NCI-H146 (cell line): ENCODE measurements at regions not wholly inside any gene's neighbourhood (a gene's known extent, or its start where the extent isn't known, plus 50 kb on each side); places are given as distances from the start of the nearest gene placed in this dataset.

ENCODE experiments used
- DNase-seq: peaks from one replicate; lab custom pipeline; 2025; lab: John Stamatoyannopoulos, UW

DNA sequence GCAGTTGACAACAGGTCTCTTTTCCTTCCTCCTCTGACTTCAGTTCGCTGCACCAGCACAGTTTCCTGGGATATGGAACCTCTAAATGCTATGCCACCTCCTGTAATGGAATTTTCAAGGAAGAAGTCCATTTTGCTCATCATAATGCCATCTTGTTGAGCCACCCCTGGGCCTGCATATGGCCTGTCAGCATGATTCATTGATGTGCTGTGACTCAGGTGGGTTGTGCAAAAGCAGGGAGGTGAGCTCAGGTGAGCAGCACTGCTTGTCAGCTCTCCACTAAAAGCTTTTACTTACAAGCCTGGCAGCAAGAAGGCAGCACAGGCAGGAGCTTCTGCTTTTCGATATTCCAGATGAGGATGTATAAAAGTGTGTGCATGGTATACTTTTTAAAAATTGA, 247.1 kb upstream of the LMCD1 start:
- DNase-seq, result no peak

DNA sequence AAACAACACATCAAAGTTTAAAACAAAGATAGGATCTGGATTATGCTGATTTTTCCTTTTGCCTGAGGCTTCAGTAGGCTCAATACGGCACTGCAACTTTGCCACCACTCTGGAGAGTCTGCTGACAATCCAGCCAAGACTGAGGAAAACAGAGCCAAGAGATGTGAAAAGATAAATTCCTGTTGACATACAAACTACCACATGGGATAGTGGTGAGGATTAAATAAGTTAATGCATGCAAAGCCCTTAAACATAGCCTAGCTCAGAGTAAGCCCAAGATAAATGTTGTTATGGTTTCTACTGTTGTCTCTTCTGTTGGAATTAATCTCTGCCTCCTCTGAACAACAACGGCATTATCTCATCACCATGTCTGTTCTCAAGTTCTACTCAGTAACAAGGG, 245.9 kb upstream of the LMCD1 start:
- no peak for DNase-seq

DNA sequence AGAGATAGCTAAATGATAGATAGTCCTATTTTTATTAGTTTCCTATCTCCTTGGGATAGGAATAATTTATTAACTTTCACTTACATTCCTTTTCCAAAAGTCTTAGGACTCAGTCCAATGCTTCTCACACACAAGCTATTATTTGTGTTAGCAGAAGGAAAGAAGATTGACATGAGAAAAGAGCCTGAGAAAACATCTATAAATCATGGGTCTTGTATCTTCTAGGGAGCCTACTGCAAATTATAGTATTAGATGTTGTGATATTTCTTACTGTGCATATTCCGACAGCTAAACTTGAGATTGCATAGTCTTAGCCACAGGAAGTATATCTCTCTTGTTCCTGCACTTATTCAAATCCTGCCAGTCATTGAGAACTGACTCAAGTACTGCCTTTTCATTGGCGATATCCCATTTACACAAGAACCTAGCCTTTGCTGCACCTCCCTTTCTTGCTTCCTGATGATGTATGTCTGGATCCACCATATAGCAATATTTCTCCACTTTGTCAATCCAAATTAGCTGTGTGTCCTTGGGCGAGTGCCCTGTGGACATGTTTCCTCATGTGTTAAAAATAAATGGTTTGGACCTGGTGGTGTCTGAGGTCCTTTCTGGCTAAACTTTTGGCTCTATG, 245.1 kb upstream of the LMCD1 start:
- DNase-seq, result no peak

DNA sequence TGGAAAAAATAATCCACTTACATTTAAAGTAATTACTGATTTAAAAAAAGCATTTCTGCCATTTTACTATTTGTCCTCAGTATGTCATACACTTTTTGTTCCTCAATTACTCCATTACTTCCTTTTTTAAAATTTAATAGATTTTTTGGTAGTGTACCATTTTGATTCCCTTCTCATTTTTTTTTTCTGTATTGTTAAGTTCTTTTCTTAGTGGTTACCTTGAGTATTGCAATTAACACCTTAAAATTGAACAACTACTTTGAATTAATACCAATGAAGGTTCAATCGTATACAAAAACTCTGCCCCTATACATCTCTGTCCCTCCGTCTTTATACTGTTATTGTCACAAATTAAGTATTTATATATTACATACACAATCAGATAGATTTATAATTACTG, 240.6 kb upstream of the LMCD1 start:
- DNase-seq, result no peak

DNA sequence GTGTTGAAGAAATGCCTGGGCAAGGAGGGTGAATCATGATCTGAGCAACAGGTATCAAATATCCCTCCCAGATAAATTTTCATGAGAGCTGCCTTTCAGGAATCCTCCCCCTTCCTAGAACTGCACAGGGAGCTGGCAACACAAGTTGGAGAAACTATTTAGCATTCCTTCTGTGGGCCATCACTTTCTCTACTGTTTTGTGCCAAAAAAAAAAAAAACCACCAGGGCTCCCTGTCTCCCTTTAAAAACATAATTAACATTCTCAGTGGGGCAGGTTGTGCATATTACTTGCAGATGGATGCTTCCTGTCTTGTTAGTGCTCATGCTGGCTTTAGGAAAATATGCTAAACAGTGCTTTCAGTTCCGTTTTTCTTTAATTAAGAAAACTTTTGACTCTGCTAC, 234.9 kb upstream of the LMCD1 start:
- DNase-seq, result no peak

DNA sequence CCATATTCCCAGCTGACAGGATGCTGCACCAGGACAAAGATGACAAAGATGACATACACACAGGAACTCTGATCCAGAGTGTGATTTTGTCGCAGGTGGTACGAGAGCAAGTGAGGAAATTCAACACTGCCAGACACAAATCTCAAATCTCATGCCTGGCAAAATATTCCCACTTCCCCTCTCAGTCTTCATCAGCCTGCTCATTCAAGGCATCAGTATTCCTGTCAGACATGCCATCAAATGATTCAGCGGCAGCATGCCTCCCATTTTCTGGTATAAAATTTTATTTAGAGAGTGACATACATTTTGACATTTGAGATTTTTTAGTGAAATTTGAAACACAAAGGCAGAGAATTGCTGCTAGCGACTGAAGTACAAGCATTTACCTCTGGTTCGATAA, 228.1 kb upstream of the LMCD1 start:
- no peak for DNase-seq

DNA sequence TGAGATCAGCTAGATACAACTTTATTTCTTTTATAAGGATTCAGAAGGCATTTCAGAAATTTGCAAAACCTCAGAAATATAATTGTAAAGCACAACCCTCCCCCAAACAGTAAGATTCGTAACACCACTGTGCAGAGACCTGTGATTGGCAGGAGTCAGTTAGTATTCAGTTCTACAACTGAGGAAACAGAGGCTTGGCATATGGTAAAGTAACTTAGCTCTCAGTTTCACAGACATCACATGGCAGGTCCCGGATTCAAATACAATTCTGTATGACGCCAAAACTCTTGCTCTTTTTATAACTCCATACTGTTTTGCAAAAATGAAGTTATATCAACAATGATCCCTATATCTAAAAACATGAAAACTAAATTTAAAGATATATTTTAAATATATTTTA, 225.6 kb upstream of the LMCD1 start:
- DNase-seq, result no peak

DNA sequence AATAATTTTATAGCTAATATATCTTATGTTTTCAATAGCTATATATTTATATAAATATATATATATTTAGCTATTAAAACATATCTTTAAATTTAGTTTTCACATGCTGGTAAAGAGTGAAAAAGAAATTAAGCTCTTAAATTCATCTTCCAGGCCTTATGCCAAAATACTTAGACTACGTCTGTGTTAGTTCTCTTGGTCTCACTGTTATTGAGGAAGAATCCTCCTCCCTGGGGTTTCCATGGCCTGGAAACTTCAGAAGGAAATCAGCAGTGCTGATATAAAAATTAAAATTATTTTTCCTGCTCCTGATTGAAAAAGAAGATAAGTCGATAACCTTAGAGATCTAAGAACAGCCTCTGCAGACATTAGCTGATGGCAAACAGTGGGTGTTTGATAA, 225.1 kb upstream of the LMCD1 start:
- DNase-seq, result no peak

DNA sequence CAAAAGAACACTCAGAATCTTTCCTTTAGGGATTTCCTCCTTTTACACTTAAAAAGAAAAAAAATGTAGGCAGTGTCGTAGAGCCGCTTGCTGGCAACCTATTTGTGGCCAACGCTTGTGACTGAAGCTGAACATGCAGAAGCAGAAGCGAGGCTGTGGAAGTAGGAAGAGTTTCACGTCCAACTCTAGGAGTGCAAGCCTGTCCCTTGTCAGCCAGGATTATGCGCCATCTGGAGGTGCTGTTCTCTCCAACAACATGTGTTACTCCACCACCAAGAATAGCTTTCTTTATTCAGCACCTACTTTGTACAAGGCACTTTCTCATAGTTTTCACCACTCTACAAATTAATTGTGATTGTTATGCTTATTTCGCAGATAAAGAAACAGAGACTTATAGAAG, 223.2 kb upstream of the LMCD1 start:
- no peak for DNase-seq

DNA sequence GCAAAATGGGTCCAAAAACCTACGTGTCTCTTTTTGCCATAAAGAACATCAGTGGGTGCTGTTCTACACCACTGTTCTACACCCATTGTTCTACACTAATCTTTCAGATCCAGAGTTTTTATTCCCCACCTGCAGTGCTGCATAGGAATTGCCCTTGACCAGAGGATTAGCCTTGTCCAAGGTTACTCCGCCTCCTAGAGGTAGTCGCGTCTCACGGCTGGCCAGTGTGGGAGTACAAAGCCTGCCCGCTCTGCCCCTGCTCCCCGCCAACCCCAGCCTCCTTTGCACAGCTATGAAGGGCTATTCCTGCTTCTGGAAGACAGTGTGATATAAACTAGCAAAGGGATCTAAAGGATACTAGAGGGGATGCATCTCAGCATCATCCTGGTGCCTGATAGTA, 222.1 kb upstream of the LMCD1 start:
- no peak for DNase-seq

DNA sequence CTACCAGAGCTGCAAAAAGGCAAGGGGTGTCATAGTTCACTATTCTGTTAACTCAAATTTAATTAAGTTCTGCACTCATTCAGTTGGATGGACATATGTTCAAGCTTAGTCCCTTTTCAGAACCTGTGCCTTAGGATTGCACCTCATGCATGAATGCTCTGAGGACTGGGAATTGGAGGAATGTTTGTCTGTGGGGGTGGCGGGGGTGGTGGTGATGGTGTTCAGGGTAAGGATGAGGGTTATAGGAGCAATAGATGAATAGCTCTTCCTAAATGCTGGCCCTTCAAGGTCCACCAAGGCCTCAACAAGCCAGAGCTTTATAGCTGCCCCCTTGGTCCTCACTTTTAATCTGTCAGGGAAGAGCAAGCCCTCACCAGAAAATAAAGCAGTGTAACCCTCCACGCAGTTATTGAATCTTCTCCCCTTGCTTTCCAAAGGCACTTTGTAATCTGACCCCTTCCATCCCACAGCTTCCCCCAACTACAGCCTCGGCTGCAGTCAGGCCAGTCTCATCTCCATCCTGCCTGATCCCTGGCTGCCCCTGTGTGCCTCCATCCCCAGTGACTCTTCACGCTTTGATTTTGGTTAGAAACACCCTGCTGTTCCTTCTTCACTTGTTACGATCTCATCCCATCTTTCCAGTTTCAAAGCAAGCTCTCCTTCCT, 221.6 kb upstream of the LMCD1 start:
- DNase-seq, result no peak

DNA sequence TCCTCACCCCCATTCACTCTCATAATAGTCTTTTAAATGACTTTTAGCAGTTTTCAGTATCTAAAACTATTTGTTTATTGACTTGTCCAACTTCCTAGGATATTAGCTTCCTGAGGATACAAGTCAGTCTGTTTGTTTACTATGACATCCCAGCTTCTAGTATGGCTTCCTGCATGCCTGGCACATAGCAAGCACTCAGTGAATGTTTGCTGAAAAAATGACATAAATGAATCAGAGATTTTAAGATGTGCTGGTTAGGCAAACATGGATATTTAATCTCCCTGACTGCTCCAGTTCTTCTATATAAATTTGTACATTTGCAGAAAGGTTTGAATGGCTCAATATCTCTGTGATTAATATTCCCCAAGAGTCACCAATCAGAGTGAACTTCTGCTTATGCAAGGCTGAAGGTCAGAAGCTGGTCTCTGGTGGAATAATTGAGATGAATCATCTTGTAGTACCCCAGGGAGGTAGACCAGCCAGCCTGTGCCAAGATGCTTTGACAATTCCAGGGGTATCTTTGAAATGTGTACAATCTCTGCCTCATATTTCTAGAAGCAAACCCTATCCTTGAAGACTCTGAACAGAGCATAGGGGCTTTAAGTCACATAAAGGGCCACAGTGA, 219.0 kb upstream of the LMCD1 start:
- no peak for DNase-seq

DNA sequence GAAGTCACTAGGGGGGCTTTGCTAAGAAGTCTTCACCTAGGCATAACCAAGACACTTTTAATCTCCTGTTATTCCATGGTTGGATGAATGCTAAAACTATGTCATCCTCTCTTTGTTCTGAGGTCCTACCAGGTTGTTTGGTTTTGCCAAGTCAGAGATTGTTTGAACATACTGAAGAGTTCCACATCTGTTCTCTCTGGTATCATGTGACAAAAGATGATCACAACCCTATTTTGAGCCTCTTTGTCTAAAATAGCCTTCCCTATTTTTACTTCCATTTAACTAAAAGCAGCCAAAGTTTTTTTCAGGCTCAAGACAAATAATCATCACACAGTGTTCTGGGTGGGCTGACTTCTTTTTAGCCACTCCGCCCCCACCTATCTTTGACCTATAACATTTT, 218.4 kb upstream of the LMCD1 start:
- DNase-seq, result no peak

DNA sequence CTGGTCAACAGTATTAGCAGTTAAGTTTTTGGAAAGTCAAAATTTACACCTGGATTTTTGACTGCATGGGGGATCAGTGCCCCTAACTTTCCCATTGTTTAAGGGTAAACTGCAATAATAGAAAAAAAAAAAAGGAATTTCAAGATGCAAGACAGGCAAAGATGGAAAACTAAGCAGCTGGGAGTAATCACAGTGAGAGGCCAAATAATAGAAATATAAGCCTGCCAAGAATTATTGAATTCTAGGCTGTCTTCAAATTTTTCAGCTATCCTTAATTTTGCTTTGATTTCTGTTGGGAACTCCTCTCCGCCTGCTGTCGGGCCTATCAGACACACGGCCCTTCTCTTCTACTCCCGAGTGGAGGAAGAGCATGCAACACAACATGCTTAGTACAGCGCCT, 215.5 kb upstream of the LMCD1 start:
- no peak for DNase-seq

DNA sequence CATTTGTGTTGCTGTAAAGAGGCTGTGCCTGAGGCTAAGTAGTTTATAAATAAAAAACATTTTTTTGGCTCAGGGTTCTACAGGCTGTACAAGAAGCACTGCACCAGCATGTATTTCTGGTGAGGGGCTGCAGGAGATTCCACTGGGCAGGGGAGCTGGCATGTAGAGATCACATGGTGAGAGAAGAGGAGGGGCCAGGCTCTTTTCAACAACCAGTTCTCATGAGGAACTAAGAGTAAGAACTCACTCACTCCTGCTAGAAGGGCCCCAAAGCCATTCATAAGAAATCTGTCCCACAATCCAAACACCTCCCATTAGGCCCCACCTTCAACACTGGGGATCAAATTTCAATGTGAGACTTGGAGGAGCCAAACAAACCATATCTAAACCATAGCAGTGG, 214.9 kb upstream of the LMCD1 start:
- DNase-seq, result no peak

DNA sequence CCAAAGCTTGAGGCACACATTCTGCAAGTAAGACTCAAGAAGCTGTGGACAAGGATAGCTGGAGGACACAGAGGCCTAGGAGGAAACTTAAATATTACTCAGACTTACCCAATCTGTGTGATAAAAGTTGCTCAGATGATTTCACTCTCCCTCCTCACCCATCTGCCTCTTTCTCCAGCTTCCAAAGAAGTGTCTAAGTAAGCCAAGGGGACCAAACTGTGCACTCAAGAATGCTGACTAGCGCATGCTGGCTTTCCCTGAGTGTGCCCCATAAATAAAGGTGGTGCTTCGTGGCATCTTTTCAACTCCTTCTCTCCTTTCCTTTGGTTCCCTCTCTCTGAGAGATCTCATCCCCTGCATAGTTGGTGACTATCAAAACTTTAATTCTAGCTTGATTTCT, 211.0 kb upstream of the LMCD1 start:
- DNase-seq, result no peak

DNA sequence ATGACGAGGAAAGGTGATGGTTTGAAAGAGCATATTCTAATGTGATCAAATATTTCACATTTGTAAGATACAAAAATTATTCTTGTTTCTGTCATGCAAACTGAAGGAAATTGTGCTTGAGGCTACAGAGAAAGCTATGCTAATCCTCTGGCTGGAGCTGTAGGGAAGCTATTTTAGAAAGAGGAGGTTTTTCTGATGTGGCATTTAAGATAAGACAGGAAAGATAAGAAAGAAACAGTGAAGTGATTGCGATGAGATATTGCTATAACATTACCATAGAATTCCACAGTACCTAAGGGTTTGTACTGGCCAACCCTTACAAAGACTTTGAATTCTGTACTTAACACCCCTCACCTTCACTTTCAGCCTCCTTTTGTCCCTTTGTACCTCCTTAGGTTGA, 205.2 kb upstream of the LMCD1 start:
- DNase-seq, result no peak

DNA sequence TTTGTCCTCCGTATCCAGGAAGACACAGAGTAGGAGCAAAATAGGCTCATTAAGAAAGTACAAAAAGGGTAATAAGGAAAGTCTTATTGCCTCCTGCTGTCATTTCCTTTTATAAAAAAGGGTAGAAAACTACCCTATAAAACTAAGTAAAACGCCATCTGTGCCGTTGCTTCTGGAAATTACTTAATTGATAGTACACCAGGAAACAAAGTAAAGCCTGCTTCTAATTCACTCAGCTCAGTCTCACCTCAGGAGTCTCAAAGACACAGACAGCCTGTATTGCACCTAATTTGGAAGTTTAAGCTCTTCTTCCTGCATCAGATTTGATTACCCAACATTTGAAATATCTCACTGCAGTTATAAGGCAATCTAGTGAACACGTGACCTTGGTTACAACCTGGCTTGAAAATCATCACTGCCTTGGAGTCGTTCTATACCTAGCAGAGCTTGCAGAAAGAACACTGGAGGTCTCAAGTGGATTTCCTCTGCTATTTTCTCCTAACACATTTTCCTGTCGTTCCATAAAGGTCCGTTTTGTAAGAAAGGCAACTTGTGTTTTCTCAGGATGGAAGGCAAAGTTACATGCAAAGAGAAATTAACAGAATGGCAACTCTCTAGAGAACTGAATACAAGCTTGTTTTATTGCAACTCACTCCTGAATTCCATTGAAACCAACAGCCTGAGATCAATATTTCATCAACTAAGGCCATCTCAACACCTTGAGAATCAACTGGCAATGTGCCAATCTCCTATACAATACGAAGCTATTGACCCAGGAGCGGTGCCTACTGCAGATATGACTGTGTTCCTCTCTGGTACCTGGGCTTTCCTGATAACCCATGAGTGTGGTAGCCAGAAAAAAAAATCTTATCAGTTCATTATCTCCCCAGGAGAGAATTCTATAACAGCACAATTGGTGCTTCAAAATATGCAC, 203.3 kb upstream of the LMCD1 start:
- DNase-seq, result peak; percentile 19

DNA sequence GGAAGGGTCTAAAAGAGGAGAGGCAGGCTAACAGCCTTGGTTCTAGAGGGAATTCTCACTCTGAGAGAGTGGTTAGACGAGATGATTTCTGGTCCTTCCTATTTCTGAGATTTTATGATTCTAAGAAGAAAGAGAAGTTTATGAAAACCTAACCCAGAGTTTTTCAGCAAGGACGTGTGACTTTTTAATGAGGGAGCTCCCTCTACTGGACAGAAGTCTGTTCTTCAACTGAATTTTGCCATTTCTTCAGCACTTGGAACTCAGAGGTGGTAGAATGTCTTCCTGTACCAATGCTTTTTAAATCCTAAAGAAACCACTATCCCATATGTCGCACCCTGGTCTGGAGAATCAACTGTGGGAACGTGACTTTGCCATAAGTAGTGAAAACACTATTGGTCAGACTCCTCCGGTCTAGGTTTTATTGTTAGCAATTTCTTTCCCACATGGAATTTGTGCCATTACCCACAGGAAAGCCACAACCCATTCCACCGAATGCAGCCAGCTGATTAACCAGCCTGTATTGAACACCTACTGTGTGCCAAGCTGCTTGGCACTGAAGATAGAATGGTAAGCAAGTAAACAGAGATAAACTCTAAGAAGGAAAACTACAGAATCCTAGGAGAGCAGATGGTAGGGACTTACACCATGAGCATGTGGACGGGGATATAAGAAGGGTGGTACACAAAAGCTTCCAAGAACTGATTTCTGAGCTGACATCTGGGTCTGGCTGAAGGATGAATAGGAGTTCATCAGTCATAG, 199.5 kb upstream of the LMCD1 start:
- DNase-seq, result no peak

DNA sequence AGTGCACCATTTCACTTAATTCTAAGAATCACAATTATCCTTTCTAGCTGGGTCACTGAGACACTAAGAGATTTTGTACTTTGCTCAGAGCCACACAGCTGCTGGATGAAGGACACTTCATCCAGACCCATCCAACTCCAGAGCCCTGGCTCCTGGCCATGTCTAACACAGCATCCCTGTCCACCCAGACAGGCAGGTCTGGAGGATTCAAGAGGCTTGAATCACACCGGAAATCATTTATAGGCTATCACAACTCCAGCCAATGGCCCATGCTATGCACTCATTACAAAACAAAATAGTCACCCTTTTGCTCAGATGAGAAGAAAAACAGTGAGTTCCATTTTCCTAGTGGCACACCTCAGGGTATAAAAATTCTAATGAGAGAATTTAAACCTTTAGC, 198.2 kb upstream of the LMCD1 start:
- DNase-seq, result no peak

DNA sequence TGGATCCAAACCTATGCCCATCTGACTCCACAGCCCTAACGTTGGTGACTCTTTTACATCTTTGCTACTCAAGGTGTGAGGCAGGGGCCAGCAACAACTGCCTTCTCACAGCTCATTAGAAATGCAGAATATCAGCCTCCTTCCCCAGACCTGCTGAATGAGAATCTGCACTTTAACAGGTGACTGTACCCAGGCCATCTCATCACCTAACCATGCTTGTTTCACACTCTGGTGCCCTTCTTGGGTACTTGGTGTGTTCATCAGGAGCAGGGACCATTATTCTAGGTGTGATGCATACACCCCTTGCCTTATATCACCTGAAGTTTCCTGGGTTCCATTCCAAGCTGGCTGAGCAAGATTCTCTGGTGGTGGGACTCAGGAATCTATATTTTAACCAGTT, 196.3 kb upstream of the LMCD1 start:
- DNase-seq, result no peak

DNA sequence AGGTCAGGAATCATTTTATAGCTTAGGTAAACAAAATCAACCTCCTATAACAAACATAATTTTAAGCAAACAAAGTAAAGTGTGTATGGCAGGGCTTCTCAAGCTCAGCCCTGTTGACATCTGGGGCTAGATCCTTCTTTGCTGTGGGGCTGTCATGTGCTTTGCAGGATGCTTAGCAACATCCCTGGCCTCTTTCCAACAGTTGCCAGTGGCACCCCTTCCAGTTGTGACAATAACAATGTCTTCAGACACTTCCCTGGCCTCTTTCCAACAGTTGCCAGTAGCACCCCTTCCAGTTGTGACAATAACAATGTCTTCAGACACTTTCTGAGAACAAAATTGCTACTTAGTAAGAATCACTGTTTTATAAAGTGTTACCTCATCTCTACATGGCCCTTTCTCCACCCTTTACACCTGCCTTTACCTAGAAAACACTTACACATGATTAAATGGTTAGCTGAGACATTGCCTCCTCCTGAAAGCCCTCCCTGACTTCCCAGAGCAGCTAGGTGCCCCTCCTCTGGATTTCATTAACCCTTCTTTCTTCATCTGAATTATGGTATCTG, 194.0 kb upstream of the LMCD1 start:
- DNase-seq, result no peak
